DND-41 (cell line): ENCODE measurements at regions not wholly inside any gene's neighbourhood (a gene's known extent, or its start where the extent isn't known, plus 50 kb on each side); places are given as distances from the start of the nearest gene placed in this dataset.

Source experiments
- ATAC-seq: fragments of 200-7000 bp; cut with Tn5 transposase; 3 replicates; pipeline ENCODE4 v1.9.1; 2021; ENCODE audit warnings: low read depth; ENCODE audit not compliant: insufficient read depth
- DNase-seq: peaks from one replicate; pipeline ENCODE4 v3.0.0-alpha.2; 2020
- H2AFZ ChIP-seq: 2 replicates; pipeline ENCODE4 v1.6.0; 2012; ENCODE audit warnings: low read depth, low read length
- H3K27ac ChIP-seq: 2 replicates; pipeline ENCODE4 v1.5.1; 2012; ENCODE audit warnings: low read length, inconsistent platforms
- H3K27me3 ChIP-seq: fragments of 200-600 bp; sonication (generic); 2 replicates; pipeline ENCODE4 v1.6.0; 2012; ENCODE audit warnings: low read length, mild to moderate bottlenecking, inconsistent platforms; ENCODE audit not compliant: insufficient read depth, poor library complexity
- H3K36me3 ChIP-seq: 2 replicates; pipeline ENCODE4 v1.5.1; 2012; ENCODE audit warnings: low read length, inconsistent platforms; ENCODE audit not compliant: insufficient read depth
- H3K4me1 ChIP-seq: 2 replicates; pipeline ENCODE4 v1.5.1; 2012; ENCODE audit warnings: mild to moderate bottlenecking, low read length; ENCODE audit not compliant: insufficient read depth
- H3K4me2 ChIP-seq: 2 replicates; pipeline ENCODE4 v1.6.0; 2012; ENCODE audit warnings: mild to moderate bottlenecking, moderate library complexity, low read length, inconsistent platforms; ENCODE audit not compliant: insufficient read depth
- H3K4me3 ChIP-seq, 2 experiments: fragments of 200-600 bp in 1 of 2; shearing (Covaris generic) in 1 of 2; 2 replicates each; pipeline ENCODE4 v1.5.1; 2012 to 2016; ENCODE audit warnings: inconsistent platforms in 2 of 2, low read length in 2 of 2, mild to moderate bottlenecking in 2 of 2, low read depth in 1 of 2, moderate library complexity in 1 of 2
- H3K79me2 ChIP-seq: 2 replicates; pipeline ENCODE4 v1.6.0; 2012; ENCODE audit warnings: low read length, inconsistent platforms; ENCODE audit not compliant: insufficient read depth
- H3K9ac ChIP-seq: 2 replicates; pipeline ENCODE4 v1.6.0; 2012; ENCODE audit warnings: low read depth, mild to moderate bottlenecking, inconsistent platforms, low read length, moderate library complexity
- H3K9me3 ChIP-seq: 2 replicates; pipeline ENCODE4 v1.5.1; 2012; ENCODE audit warnings: low read length, moderate library complexity, mild to moderate bottlenecking, inconsistent platforms; ENCODE audit not compliant: insufficient read depth, severe bottlenecking
- H4K20me1 ChIP-seq: 2 replicates; pipeline ENCODE4 v1.6.0; 2012; ENCODE audit warnings: low read length; ENCODE audit not compliant: insufficient read depth
- EZH2 ChIP-seq: IDR thresholded peaks from 3 replicates; pipeline ENCODE4 v1.6.1; 2012; ENCODE audit warnings: borderline replicate concordance, low read depth, mild to moderate bottlenecking, moderate library complexity, low read length, inconsistent platforms; ENCODE audit not compliant: severe bottlenecking
- TF ChIP-seq, protein P1 (sequence below): IDR thresholded peaks from 2 replicates; pipeline ENCODE4 v1.5.1; 2012; ENCODE audit warnings: borderline replicate concordance, low read length, moderate library complexity, mild to moderate bottlenecking; ENCODE audit not compliant: poor library complexity, severe bottlenecking; ENCODE audit errors: extremely low read depth

DNA sequence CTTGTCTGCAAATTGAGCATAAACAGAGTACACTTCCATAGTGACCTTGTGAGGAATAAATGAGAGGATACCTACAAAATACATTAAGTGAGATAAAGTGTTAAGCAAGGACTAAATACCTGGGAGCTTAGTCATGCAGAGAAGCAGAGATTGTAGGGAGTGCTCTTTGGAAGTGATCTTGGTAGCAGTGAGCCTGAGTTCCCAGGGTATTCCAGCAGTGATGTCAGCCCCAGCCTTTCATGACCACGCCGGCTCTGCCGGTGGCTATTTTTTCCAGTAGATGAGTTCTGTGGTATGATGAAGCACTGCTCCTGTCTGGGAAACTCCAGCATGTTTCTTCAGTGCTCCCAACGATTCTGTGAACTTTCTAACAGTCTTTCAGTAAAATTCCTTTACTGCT is 391.5 kb upstream of the IGFBP7 start:
- Histone ChIP-seq H3K36me3 (no peaks in the 10 kb centered on the region), H4K20me1 (no peaks in the 10 kb centered on the region), H3K4me3 (no peak overlapping the region), H3K27ac (no peak overlapping the region), H3K9me3 (no peaks in the 10 kb centered on the region), H2AFZ (no peak overlapping the region), H3K4me2 (no peak overlapping the region), H3K4me1 (no peaks in the 10 kb centered on the region), H3K27me3 (no peaks in the 10 kb centered on the region), H3K9ac (no peak overlapping the region), H3K79me2 (no peaks in the 10 kb centered on the region)
- ATAC-seq, result no peak
- DNase-seq, result no peak
- TF ChIP-seq, protein P1, sequence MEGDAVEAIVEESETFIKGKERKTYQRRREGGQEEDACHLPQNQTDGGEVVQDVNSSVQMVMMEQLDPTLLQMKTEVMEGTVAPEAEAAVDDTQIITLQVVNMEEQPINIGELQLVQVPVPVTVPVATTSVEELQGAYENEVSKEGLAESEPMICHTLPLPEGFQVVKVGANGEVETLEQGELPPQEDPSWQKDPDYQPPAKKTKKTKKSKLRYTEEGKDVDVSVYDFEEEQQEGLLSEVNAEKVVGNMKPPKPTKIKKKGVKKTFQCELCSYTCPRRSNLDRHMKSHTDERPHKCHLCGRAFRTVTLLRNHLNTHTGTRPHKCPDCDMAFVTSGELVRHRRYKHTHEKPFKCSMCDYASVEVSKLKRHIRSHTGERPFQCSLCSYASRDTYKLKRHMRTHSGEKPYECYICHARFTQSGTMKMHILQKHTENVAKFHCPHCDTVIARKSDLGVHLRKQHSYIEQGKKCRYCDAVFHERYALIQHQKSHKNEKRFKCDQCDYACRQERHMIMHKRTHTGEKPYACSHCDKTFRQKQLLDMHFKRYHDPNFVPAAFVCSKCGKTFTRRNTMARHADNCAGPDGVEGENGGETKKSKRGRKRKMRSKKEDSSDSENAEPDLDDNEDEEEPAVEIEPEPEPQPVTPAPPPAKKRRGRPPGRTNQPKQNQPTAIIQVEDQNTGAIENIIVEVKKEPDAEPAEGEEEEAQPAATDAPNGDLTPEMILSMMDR, result no peak
- no peak for TF ChIP-seq EZH2

DNA sequence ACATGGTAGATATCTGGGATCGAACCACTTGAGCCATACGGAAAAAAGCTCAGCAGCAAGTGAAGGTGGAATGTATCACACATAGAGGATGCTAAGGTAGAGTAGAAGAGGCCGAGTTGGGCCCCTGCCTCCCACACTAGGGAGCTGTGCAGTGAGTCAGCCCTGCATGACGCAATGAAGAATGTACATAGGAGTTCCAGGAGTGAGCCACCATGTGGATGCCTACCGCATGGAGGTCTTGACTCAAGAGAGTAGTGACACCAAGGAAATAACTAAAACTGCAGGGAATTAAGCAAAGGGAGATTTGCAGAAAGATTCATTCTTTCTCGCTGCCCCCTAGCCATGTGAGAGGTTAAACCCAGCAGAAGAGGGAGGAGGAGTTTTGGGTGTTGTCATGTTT is 389.6 kb upstream of the IGFBP7 start:
- no peak overlapping the region for H3K27ac ChIP-seq
- H2AFZ ChIP-seq, result no peak overlapping the region
- ATAC-seq, result no peak

DNA sequence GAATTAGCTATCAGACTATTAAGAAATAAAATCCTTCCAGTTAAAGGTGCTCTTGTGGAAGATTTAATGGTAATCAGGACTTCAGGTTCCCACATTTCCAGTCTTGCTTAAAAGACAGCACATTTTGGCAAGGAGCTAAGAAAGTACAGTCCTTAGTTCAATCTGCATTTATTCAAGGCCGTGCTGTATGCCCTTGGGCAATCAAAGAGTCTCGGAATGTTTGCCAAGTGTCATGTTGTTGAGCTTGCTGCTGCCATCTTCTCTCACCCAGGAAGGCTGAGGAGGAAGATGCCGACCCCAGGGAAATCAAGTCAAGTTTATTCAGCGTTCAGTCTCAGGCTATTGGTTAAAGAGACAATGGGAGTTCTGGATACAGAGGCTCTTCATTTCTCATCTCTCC is 388.1 kb upstream of the IGFBP7 start:
- H3K4me3 ChIP-seq, result no peak overlapping the region
- H3K27ac ChIP-seq, result no peak overlapping the region
- H3K36me3 ChIP-seq, result no peaks in the 10 kb centered on the region
- H4K20me1 ChIP-seq, result no peaks in the 10 kb centered on the region
- ATAC-seq (no peak), DNase-seq (no peak)
- TF ChIP-seq EZH2, result no peak
- TF ChIP-seq, protein P1, result no peak
- no peak overlapping the region for H2AFZ ChIP-seq
- no peaks in the 10 kb centered on the region for H3K79me2 ChIP-seq
- H3K9me3 ChIP-seq, result no peaks in the 10 kb centered on the region
- no peak overlapping the region for H3K9ac ChIP-seq
- no peaks in the 10 kb centered on the region for H3K27me3 ChIP-seq
- no peak overlapping the region for H3K4me2 ChIP-seq
- H3K4me1 ChIP-seq, result no peaks in the 10 kb centered on the region

More for the DNA sequence above, 389.6 kb upstream of the IGFBP7 start:
- H3K4me2 ChIP-seq, result no peak overlapping the region
- no peaks in the 10 kb centered on the region for H3K79me2 ChIP-seq
- no peaks in the 10 kb centered on the region for H3K27me3 ChIP-seq
- H3K4me3 ChIP-seq, result no peak overlapping the region
- TF ChIP-seq, protein P1, result no peak
- no peak for TF ChIP-seq EZH2
- H3K9me3 ChIP-seq, result no peaks in the 10 kb centered on the region
- DNase-seq, result no peak
- no peaks in the 10 kb centered on the region for H3K36me3 ChIP-seq
- H3K4me1 ChIP-seq, result no peaks in the 10 kb centered on the region
- H3K9ac ChIP-seq, result no peak overlapping the region
- H4K20me1 ChIP-seq, result no peaks in the 10 kb centered on the region
